HG03060 (cell line): ENCODE measurements at regions not wholly inside any gene's neighbourhood (a gene's known extent, or its start where the extent isn't known, plus 50 kb on each side); places are given as distances from the start of the nearest gene placed in this dataset.

Experiments used
- ATAC-seq: cut with Tn5 transposase; IDR thresholded peaks from one replicate; pipeline ENCODE4 v1.9.1; 2021; ENCODE audit warnings: low read depth, moderate number of reproducible peaks; ENCODE audit not compliant: unreplicated experiment

GRCh38 chr3:117355566-117355965, 646.0 kb downstream of the TUSC7 start:
- no peak for ATAC-seq

DNA sequence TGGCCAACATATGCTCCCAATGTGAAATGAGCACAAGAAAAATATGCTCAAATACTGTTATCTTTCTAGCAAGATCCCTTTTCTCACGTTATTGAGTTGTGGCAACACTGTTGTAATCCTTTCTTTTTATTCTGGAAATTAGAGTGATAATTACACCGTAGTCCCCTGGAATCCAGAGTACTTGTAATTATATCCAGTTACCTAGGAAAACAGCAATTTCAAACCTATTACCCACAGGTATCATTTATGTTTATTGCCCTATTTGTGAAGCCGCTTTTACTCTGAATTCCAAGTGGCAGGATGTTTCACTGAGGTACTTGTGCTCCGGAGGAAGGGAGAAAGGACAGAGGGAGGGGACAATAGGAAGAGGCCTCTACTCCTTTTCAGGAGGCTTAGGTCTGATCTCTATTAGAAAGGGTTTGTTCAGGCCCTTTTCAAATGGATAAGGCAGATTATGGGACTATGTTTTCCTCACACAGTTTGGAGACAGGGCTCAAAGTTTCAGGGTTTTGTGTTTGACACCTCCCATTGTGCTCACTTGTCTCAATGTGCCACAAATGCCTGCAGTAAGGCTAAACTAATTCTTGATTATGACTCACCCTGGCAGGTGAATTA, 646.6 kb downstream of the TUSC7 start:
- no peak for ATAC-seq

DNA sequence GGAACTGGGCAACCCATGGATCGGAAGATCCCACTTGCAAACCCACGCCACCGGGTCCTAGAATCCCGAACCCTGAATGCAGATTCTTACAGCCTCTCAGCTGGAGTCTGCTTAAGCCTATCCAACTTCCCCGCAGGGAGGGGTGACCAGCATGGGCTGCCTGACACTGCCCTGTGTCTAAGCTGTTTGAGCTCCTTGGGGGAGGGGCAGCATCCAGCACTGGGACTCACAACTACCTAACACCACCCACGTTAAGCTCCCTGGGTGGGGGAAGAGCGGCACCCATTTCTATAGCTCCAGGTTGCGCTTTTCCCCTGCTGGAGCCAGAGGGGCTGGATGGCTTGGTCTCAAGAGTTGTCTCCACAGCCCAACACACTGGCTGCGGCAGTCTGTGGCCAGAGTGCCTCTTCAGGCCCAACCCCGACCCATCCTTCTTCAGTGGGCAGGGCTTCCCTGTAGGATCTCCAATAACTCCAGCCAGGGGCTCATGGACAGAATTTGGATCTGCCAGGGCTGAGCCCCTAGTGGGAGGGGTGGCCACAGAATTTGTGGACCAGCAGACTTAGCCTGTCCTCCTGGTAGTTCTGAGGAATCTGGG, 649.2 kb downstream of the TUSC7 start:
- no peak for ATAC-seq

DNA sequence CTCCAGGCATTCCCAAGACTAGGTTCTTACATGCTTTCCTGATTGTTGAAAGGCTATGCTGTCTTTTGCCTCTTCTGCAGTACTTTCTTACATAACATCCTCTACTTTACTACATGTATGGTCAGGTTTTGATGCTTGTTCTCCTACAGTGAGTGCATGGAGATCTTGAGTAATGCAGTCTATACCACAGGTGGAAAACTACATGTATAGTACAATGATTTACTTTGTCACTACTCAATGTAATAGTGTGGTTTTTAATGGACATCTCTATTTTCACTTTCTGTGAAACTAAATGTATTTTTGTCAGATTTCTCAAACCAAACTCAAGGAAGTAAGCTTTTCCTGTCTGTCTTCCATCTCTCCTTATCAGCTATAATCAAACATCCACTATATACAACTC, 657.0 kb downstream of the TUSC7 start:
- no peak for ATAC-seq

GRCh38 chr3:117367861-117368260, 658.3 kb downstream of the TUSC7 start:
- no peak for ATAC-seq

- ATAC-seq: no peak
These were observed 671.1 kb downstream of the TUSC7 start for GRCh38 chr3:117380631-117381030.

DNA sequence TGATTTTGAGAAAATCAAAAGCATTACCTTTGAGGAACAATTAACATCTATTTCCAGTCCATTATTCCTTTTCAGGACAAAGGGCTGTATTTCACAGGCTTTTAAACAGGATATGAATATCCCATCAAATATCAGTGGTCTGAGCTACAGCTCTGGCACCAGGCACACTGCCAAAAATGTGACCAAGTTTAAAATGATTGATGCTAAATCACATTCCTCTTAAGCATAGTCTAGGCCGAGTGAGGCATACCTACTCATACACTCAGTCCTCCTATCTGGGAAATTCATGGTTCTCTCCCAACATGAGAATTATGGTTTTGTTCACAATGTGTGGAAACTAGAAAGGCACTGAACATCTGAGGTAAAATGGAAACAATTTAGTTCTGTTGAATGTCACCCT, 683.5 kb downstream of the TUSC7 start:
- no peak for ATAC-seq

DNA sequence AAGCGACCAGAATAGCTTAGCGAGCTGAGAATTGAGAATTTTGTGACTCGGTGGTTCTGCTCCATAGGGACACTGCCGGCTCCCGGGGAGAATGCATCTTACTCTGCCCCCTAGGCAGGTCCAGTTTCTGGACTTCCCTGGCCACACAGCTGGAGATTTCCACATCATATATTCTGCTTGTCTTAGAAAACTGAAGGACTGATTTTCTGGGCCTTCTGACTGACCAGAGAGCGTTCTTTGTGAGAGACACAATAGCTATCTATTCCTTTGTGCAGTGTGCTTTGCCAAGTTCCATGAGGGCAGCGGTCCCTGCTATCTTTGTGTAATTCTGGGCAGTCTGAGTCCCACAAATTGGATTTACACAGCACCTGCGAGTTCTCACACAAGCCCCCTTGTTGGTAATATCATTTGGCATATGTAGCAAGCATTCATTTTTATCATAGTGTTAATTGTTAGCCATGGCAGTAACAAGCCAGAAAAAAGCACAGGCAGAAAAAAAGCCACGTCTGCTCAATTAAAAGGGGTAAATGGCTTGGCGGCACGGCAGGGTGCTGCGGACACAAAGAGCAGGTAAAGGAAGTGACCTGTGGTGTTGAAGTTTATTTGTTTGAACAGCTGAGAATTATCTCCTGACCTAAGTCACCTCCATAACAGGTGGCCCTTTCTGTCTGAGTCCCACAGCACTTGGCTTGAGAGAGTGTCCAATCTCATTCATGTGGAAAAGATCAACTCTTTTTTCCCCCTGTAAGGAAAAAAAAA, 688.7 kb downstream of the TUSC7 start:
- ATAC-seq: no peak

DNA sequence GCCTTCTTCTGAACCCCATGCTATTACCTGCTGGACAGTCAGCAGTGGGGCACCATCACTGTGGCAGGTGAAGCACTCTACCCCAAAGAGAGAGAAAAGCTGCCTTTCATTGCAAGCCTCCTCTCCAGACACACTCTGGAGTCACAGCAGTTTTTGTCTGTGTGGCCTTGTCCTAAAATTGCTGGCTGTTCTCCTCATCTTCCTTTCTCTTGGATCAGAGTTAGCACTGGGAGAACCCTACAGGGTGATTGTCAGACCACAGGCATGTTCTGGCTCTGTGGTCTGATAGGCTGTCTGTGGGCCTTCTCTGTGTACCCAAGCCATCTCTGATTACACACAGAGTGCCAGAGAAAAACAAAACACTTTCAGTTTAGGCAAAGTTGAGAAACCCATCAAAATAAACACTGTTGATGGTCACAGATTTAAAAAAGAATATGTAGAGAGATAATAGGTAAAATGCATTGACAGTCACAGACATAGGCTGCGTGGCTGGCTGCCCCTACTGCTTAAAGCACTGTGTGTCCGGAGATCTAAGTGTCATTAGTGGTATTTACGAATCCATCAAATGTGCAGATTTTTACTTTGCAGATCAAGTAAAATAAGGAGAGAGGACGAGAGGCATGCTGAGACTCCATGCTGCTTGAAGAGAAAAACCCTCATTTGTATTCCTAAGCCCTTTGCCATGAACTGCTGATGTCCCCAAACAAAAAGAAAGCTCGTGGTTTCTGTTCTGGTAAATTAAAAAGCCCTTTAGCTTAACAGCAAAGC, 689.9 kb downstream of the TUSC7 start:
- ATAC-seq: no peak

DNA sequence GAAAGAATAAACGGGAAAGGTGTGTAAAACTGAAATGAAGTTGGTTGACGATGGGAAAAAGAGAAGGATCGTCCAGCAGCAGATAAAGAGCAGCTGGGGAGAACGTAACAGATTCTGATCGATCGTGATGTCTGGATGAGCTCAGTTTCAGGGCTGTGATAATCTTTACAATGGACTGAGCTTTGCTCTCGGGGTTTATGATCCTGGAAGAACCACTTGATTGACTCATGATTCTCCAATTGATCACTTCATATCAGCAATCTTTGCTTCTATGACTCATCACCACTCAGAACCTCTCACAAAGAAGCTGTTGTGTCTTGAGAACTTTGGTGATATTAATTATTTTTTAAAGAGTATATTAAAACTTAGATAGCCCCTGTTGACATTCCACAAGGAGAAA, 690.7 kb downstream of the TUSC7 start:
- ATAC-seq: no peak

- no peak for ATAC-seq
These were observed 694.6 kb downstream of the TUSC7 start for GRCh38 chr3:117404141-117404540.

DNA sequence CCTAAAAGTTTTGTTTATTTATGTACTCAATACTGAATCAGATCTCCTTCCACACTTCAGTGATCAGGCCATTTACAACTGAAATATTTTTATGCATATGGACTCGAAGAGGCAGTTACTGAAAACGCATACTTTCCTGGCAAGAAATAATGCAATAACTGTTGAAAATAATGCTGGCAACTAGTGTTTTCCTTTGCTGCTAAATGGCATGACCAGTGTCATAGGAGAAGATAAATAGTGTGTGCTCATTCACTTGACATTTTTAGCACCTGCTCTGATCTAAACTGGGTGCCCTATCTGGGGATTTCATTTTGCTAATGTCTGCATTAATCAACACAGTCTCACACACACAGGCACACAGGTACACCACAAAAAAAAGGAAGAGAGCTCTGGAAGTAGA, 695.2 kb downstream of the TUSC7 start:
- ATAC-seq: no peak

- no peak for ATAC-seq
These were observed 695.8 kb downstream of the TUSC7 start for GRCh38 chr3:117405359-117405758.

- no peak for ATAC-seq
These were observed 697.7 kb downstream of the TUSC7 start for GRCh38 chr3:117407317-117407716.

GRCh38 chr3:117408811-117409210, 699.2 kb downstream of the TUSC7 start:
- ATAC-seq: no peak

DNA sequence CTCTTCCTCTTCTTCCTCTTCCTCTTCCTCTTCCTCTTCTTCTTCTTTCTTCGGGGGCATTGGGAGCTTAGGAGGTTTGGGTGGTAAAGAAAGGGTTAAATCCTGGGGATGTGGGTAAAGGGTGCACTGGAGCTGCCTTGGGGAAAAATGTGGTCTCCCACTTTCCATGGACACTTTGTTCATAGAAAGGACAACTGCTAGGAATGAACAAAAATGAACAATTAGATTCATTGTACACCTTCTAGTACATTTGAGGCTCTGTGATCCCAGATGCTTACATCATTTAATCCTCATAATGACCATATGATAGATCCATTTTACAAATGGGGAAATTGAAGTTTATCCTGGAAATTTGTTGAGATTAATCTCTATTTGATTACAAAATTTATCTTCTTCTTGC, 699.7 kb downstream of the TUSC7 start:
- no peak for ATAC-seq

DNA sequence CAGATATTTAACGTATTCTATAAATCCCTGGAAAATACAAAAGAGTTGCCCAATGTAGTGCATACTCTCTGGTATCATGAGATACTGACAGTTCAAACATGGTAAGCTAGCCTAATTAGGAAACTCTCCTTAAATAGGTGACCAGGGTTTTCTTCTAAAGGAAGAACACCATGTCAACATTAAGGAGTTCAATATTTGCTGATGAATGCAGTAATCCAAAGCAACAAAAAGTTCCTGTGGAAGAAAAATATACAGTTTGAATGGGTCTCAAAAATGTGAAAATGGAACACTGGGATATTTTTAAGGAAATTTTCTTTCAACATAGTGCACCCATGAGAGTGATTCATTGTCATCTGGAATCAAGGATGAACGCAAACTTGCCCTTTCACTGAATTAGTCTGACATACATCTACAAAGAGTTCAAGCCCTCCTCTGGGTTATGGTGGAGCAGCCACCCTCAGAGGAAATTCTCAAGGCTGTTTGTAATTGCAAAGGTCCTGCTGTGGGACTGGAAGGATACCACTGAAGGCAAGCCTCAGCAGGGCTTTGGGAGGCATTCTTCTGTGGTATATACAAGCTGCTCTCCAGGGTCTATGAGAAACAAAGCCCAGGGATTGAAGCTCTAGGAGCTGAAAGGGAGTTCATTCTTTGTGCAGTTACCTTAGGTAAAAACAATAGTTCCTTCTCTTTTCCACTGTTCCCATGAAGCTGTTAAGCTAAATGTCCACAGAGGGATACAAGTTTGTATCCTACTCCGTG, 700.3 kb downstream of the TUSC7 start:
- no peak for ATAC-seq

DNA sequence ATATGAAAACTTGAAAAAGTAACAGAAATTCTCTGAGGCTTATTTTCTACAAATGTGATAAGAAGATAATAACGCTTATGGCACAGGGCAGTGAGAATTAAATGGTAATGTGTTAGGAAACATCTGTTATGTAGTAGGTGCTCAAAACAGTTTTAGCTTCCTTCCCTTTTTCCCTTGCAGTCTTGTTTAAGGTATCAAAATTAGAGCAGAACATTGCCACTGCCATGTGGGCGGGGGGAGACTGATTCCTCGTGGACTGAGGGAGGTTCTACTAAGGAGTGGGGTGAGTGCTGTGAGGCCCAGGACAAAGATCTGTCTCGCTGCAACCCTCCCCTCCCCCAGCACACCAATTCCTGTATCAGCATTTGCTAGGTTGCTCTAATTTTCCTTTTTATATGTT, 702.4 kb downstream of the TUSC7 start:
- no peak for ATAC-seq

DNA sequence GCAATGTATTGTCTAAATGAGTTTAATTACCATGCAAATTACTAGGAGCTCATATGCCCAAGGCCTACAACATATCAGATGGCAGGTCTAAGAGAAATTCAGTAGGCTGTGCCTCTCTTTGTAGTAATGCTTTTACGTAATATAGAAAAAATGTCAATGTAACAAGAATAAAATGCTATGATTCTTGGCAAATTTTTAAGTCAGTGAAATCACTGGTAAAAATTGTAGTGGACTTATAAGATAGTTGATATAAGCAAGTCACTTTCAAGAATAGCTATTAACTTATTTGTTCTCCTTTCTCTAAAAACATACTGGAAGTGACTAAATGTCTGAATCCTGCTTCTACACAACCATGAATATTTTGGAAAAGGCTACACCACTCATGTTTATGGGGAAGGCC, 707.8 kb downstream of the TUSC7 start:
- ATAC-seq: no peak

DNA sequence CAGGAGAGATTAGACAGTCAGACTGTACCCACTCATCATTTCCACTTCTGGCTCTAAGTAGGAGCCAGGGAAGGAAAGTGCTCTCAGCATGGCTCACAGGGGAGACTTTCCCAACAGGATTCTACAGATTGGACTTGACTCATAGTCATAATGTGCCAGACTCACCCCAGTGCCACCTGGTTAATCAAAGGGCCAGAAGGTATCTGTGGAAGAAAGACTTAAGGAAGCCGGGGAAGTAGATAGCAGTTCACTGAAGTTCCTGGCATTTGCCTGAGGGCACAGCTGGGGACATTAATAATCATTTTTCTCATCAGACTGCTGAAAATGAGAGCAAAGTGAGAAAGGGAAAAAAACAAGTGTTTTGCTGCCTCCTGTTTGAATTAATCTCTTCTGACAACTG, 717.5 kb downstream of the TUSC7 start:
- ATAC-seq: no peak

DNA sequence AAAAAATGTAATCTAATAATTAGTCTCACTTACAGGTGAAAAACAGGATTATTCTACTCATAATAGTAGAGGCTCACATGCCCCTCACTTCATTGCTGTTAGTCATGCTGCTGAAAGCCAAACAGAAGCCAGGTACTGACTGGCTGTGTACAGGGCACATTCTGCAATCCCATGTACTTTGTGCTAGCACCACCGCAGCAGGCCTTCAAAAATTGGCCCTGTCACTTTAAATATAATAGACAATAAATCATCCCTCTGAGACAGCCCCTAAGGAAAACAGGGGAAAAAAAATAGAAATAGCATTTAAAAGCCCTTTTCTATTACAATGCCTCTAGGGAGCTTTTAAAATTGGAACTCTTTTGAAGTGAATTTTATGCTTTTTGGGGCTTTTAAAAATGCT, 723.8 kb downstream of the TUSC7 start:
- no peak for ATAC-seq
